NT2/D1 (cell line): ENCODE measurements at regions not wholly inside any gene's neighbourhood (a gene's known extent, or its start where the extent isn't known, plus 50 kb on each side); places are given as distances from the start of the nearest gene placed in this dataset.

Experiments used
- SUZ12 ChIP-seq: IDR thresholded peaks from 2 replicates; pipeline ENCODE4 v1.6.1; 2011; ENCODE audit not compliant: insufficient read length, insufficient read depth; ENCODE audit errors: extremely low read depth
- ZNF274 ChIP-seq: IDR thresholded peaks from 2 replicates; pipeline ENCODE4 v1.6.1; 2011; ENCODE audit warnings: mild to moderate bottlenecking, low read depth, low read length

DNA sequence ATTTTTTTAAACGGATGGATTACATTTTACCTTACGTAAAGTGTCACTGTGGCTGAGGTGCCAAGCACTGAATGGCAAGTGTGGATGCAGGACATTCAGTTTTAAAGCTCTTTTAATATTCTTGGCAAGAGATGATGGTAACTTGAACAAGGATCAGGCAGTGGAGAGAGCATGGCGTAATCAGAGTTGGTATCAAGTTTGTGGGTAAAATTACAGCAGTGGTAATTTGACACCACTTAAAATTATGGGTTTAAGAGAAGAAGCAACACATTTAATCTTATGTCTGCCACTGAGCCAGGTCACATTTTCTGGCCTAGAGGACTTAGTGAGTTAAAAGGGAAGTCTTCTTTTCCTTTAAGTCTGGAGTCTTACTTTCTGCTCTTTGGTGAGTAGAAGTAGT, 100.5 kb downstream of the NAA11 start:
- TF ChIP-seq ZNF274 (no peak), SUZ12 (no peak)
